ENCODE measurements at regions not wholly inside any gene's neighbourhood (a gene's known extent, or its start where the extent isn't known, plus 50 kb on each side); places are given as distances from the start of the nearest gene placed in this dataset.

DNA sequence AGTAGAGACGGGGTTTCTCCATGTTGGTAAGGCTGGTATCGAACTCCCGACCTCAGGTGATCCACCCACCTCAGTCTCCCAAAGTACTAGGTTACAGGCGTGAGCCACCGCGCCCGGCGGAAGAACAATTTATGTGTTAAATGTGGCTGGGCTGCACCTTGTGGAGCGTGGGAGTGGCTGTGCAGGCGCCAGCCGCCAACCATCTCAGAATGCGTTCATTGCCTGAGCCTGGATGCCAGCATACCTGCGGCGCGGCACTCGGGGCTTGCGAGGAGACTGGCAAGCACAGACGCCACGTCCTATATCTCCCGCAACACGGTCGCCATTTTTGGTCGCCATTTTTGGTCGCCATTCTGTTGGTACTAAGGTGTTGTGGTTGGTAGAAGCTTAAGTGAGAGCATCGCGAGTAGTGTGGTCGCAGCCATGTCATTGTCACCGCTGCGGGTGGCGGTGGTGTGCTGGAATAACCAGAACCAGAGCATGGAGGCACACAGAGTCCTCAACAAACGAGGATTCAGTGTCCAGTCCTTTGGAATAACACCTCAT is 193.6 kb upstream of the HTR2C start:
- Histone ChIP-seq H3K4me1 (ENCODE audit: control insufficient read depth in 1 of 2, insufficient read depth in 2 of 2, low read length in 2 of 2) (no peaks in the 10 kb centered on the region), H3K27ac (ENCODE audit: low read depth in 1 of 2, low read length in 2 of 2) (no peak overlapping the region), H3K36me3 (ENCODE audit: control insufficient read depth in 1 of 2, insufficient read depth in 2 of 2, low read length in 1 of 2) (no peaks in the 10 kb centered on the region), H3K4me3 (ENCODE audit: low read length in 2 of 2) (no peak overlapping the region), H3K9me3 (ENCODE audit: control insufficient read depth, low read length) (no peaks in the 10 kb centered on the region), H3K27me3 (ENCODE audit: control insufficient read depth in 1 of 2, insufficient read depth in 2 of 2, low read length in 1 of 2) (no peaks in the 10 kb centered on the region)
- 90 to 93% methylated on average over 31 of the region's 31 CpGs for WGBS, 2 donors
- intact Hi-C loops (cut with DNase I), result no loop called here
- DNase-seq, result no peak
- ATAC-seq (ENCODE audit: low FRiP score), result no peak

Measured in aorta (tissue), 5 donors.